GM06990 (cell line): ENCODE measurements at regions not wholly inside any gene's neighbourhood (a gene's known extent, or its start where the extent isn't known, plus 50 kb on each side); places are given as distances from the start of the nearest gene placed in this dataset.

Source experiments
- DNase-seq: peaks from one replicate; pipeline ENCODE4 v3.0.0-alpha.2; 2011; ENCODE audit not compliant: insufficient read length; ENCODE audit errors: extremely low read depth
- H3K27me3 ChIP-seq: replicated peaks from 2 replicates; pipeline ENCODE4 v1.6.0; 2011; ENCODE audit warnings: low read length; ENCODE audit not compliant: control insufficient read depth, insufficient read depth
- H3K36me3 ChIP-seq: 2 replicates; pipeline ENCODE4 v1.5.1; 2011; ENCODE audit warnings: low read length; ENCODE audit not compliant: control insufficient read depth, insufficient read depth
- H3K4me3 ChIP-seq: replicated peaks from 2 replicates; pipeline ENCODE4 v1.5.1; 2011; ENCODE audit warnings: low read depth, mild to moderate bottlenecking, control low read depth, low read length
- CTCF ChIP-seq: IDR thresholded peaks from 2 replicates; pipeline ENCODE4 v1.5.1; 2011; ENCODE audit warnings: low read length, control low read depth, mild to moderate bottlenecking, inconsistent platforms; ENCODE audit not compliant: insufficient read depth, poor library complexity, severe bottlenecking

GRCh38 chr10:3714531-3714930 lies 70.5 kb downstream of the KLF6 start:
- H3K4me3 ChIP-seq: no peak overlapping the region
- no peak for DNase-seq
- no peak for TF ChIP-seq CTCF
- H3K36me3 ChIP-seq: no peaks in the 10 kb centered on the region
- H3K27me3 ChIP-seq: no peaks in the 10 kb centered on the region

DNA sequence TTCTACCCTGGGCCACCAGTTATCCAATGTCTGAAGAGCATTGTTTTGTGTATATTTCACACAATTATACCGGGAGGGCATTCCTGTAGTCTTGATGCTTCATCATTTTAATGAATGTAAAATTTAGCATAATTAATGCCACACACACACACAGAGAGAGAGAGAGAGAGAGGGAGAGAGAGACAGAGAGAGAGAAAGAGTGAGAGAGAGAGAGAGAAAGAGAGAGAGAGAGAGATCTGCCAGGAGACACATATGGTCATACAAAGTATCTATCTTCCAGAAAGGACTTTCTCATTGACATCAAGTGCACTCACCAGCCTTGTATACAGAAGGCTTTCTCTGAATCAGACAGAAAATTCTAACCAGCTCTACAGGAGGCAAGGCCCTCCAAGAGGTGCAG lies 72.3 kb downstream of the KLF6 start:
- no peak for TF ChIP-seq CTCF
- no peak for DNase-seq
- no peak overlapping the region for H3K4me3 ChIP-seq

GRCh38 chr10:3711918-3712317 lies 73.1 kb downstream of the KLF6 start:
- no peak overlapping the region for H3K4me3 ChIP-seq
- H3K36me3 ChIP-seq: no peaks in the 10 kb centered on the region
- no peak for DNase-seq
- TF ChIP-seq CTCF: no peak
- no peaks in the 10 kb centered on the region for H3K27me3 ChIP-seq

More for the DNA sequence above, 72.3 kb downstream of the KLF6 start:
- no peaks in the 10 kb centered on the region for H3K36me3 ChIP-seq
- H3K27me3 ChIP-seq: no peaks in the 10 kb centered on the region

GRCh38 chr10:3710764-3711163 lies 74.2 kb downstream of the KLF6 start:
- Histone ChIP-seq H3K4me3 (no peak overlapping the region), H3K36me3 (no peaks in the 10 kb centered on the region), H3K27me3 (no peaks in the 10 kb centered on the region)
- DNase-seq: no peak
- TF ChIP-seq CTCF: no peak

- DNase-seq: no peak
- H3K36me3 ChIP-seq: no peaks in the 10 kb centered on the region
Observed at GRCh38 chr10:3709456-3710060, 75.5 kb downstream of the KLF6 start.

More at GRCh38 chr10:3709456-3710060, 75.5 kb downstream of the KLF6 start:
- Histone ChIP-seq H3K27me3 (no peaks in the 10 kb centered on the region), H3K4me3 (no peak overlapping the region)
- no peak for TF ChIP-seq CTCF
